HCT116 (cell line): ENCODE measurements at regions not wholly inside any gene's neighbourhood (a gene's known extent, or its start where the extent isn't known, plus 50 kb on each side); places are given as distances from the start of the nearest gene placed in this dataset.

Experiments used
- ATAC-seq: fragments of 200-7000 bp; cut with Tn5 transposase; 2 replicates; pipeline ENCODE4 v1.9.1; 2020; ENCODE audit warnings: mild to moderate bottlenecking, moderate library complexity
- BruUV-seq: library from RNA; stranded (reverse); fragments of 400-500 nt; replicated peaks from 2 replicates; lab custom pipeline; 2021; lab: Mats Ljungman, UMichigan
- CTCF ChIA-PET: fragments of 300-600 bp; sonication (Branson Sonifier 250); formaldehyde crosslinking; loops from one replicate; lab custom pipeline; 2021; ENCODE audit warnings: antibody characterized with exemption; lab: Charles Lee
- POLR2A ChIA-PET: fragments of 300-600, 350-600 bp; sonication (Branson Sonifier 250); formaldehyde crosslinking; loops from one replicate; lab custom pipeline; 2021; ENCODE audit warnings: antibody characterized with exemption; lab: Charles Lee
- RAD21 ChIA-PET, 2 experiments: fragments of 300-600 bp; sonication (Branson Sonifier 250); formaldehyde crosslinking; loops; one replicate each; lab custom pipeline; 2023; ENCODE audit warnings: low total read pairs in 2 of 2; ENCODE audit not compliant: uncharacterized antibody in 2 of 2, unreplicated experiment in 2 of 2, low non-redundant PET in 1 of 2; lab: Charles Lee
- DNase-seq: peaks from one replicate; pipeline ENCODE4 v3.0.0-alpha.2; 2010; ENCODE audit warnings: low read depth, low spot score
- H2AFZ ChIP-seq: fragments of 200-600 bp; shearing (Covaris generic), sonication (generic); 2 replicates; pipeline ENCODE4 v1.6.1; 2017; ENCODE audit warnings: low read depth, mixed run types, mixed read lengths, antibody characterized with exemption, low read length; ENCODE audit not compliant: poor library complexity, severe bottlenecking
- H3K27ac ChIP-seq: 2 replicates; pipeline ENCODE4 v1.5.1; 2012; ENCODE audit warnings: low read depth, low read length
- H3K27me3 ChIP-seq: fragments of 200-600 bp; sonication (generic); 2 replicates; pipeline ENCODE4 v1.6.1; 2016; ENCODE audit warnings: mixed run types, low read length, mixed read lengths; ENCODE audit not compliant: insufficient read depth
- H3K36me3 ChIP-seq, 2 experiments: fragments of 200-500 bp in 1 of 2; fragments of 200-600 bp in 1 of 2; sonication (Bioruptor generic) in 1 of 2; sonication (generic) in 1 of 2; 2 replicates each; pipeline versions ENCODE4 v1.5.1 to v1.6.1; 2014 to 2016; ENCODE audit warnings: low read length in 2 of 2, inconsistent platforms in 1 of 2, mixed read lengths in 1 of 2, mixed run types in 1 of 2; ENCODE audit not compliant: insufficient read depth in 2 of 2, control insufficient read depth in 1 of 2
- H3K4me1 ChIP-seq, 2 experiments: fragments of 200-600 bp in 1 of 2; sonication (generic) in 1 of 2; 2 replicates each; pipeline versions ENCODE4 v1.5.1 to v1.6.1; 2012 to 2017; ENCODE audit warnings: low read length in 2 of 2, inconsistent platforms in 1 of 2, mild to moderate bottlenecking in 1 of 2, mixed read lengths in 1 of 2, mixed run types in 1 of 2, moderate library complexity in 1 of 2; ENCODE audit not compliant: insufficient read depth in 2 of 2, control insufficient read depth in 1 of 2
- H3K4me2 ChIP-seq: fragments of 200-600 bp; sonication (generic); 2 replicates; pipeline ENCODE4 v1.6.1; 2017; ENCODE audit warnings: mixed run types, low read length, mixed read lengths
- H3K4me3 ChIP-seq, 2 experiments: fragments of 200-600 bp in 1 of 2; sonication (generic) in 1 of 2; replicated peaks in 1 of 2; 2 replicates each; pipeline ENCODE4 v1.5.1; 2011 to 2016; ENCODE audit warnings: low read length in 2 of 2, control low read depth in 1 of 2, low read depth in 1 of 2, mild to moderate bottlenecking in 1 of 2, mixed read lengths in 1 of 2, mixed run types in 1 of 2
- H3K79me2 ChIP-seq: fragments of 200-600 bp; sonication (generic); 2 replicates; pipeline ENCODE4 v1.6.1; 2017; ENCODE audit warnings: mild to moderate bottlenecking, mixed run types, low read length, moderate library complexity, mixed read lengths; ENCODE audit not compliant: insufficient read depth
- H3K9ac ChIP-seq: fragments of 200-600 bp; sonication (generic); 2 replicates; pipeline ENCODE4 v1.6.1; 2016; ENCODE audit warnings: low read length, mixed read lengths
- H3K9me2 ChIP-seq: fragments of 200-600 bp; sonication (generic), shearing (Covaris generic); 2 replicates; pipeline ENCODE4 v1.6.1; 2017; ENCODE audit warnings: mixed run types, mild to moderate bottlenecking, moderate library complexity; ENCODE audit not compliant: insufficient read depth
- H3K9me3 ChIP-seq, 2 experiments: fragments of 200-500 bp in 1 of 2; fragments of 200-600 bp in 1 of 2; sonication (Bioruptor generic) in 1 of 2; sonication (generic) in 1 of 2; 2 replicates each; pipeline ENCODE4 v1.6.1; 2014 to 2017; ENCODE audit warnings: low read length in 2 of 2, mixed read lengths in 2 of 2, inconsistent platforms in 1 of 2, low read depth in 1 of 2, mild to moderate bottlenecking in 1 of 2, mixed run types in 1 of 2, moderate library complexity in 1 of 2; ENCODE audit not compliant: control insufficient read depth in 1 of 2, insufficient read depth in 1 of 2
- H4K20me1 ChIP-seq: fragments of 200-600 bp; sonication (generic), shearing (Covaris generic); 2 replicates; pipeline ENCODE4 v1.6.1; 2017; ENCODE audit warnings: mixed run types, mild to moderate bottlenecking, moderate library complexity; ENCODE audit not compliant: insufficient read depth
- CBX3 ChIP-seq: IDR thresholded peaks from 2 replicates; pipeline ENCODE4 v1.6.1; 2012; ENCODE audit warnings: low read depth
- CEBPB ChIP-seq: IDR thresholded peaks from 2 replicates; pipeline ENCODE4 v1.6.1; 2012; ENCODE audit warnings: low read depth
- CTCF ChIP-seq, 3 experiments: fragments of 200-600 bp in 1 of 3; sonication (generic) in 1 of 3; IDR thresholded peaks in 2 of 3; conservative IDR thresholded peaks in 1 of 3; 2 replicates each; pipeline ENCODE4 v1.5.1; 2012 to 2017; ENCODE audit warnings: low read depth in 2 of 3, low read length in 2 of 3, antibody characterized with exemption in 1 of 3, borderline replicate concordance in 1 of 3, control low read depth in 1 of 3, mild to moderate bottlenecking in 1 of 3, mixed read lengths in 1 of 3, mixed run types in 1 of 3, moderate library complexity in 1 of 3; ENCODE audit not compliant: insufficient read depth in 1 of 3
- ELF1 ChIP-seq: IDR thresholded peaks from 2 replicates; pipeline ENCODE4 v1.6.1; 2012; ENCODE audit warnings: low read depth, borderline replicate concordance
- EZH2 ChIP-seq: fragments of 200-600 bp; sonication (generic); IDR thresholded peaks from 2 replicates; pipeline ENCODE4 v1.6.1; 2017; ENCODE audit warnings: antibody characterized with exemption, mixed run types
- EZH2phosphoT487 ChIP-seq: fragments of 200-600 bp; IDR thresholded peaks from 2 replicates; pipeline ENCODE4 v1.6.1; 2018; ENCODE audit warnings: antibody characterized with exemption, borderline replicate concordance
- JUND ChIP-seq: IDR thresholded peaks from 2 replicates; pipeline ENCODE4 v1.6.1; 2012
- MAX ChIP-seq: IDR thresholded peaks from 2 replicates; pipeline ENCODE4 v1.6.1; 2012
- POLR2A ChIP-seq: IDR thresholded peaks from 2 replicates; pipeline ENCODE4 v1.7.0; 2011; ENCODE audit warnings: borderline replicate concordance; ENCODE audit not compliant: insufficient read depth, insufficient read length; ENCODE audit errors: extremely low read depth
- RAD21 ChIP-seq: IDR thresholded peaks from 2 replicates; pipeline ENCODE4 v1.6.1; 2012; ENCODE audit warnings: low read depth, mild to moderate bottlenecking
- REST ChIP-seq: IDR thresholded peaks from 2 replicates; pipeline ENCODE4 v1.6.1; 2012; ENCODE audit warnings: low read depth
- SP1 ChIP-seq: IDR thresholded peaks from 2 replicates; pipeline ENCODE4 v1.6.1; 2012; ENCODE audit warnings: low read depth
- SRF ChIP-seq: IDR thresholded peaks from 2 replicates; pipeline ENCODE4 v1.6.1; 2012; ENCODE audit warnings: low read depth
- TCF7L2 ChIP-seq: IDR thresholded peaks from 2 replicates; pipeline ENCODE4 v1.7.0; 2011; ENCODE audit warnings: borderline replicate concordance, inconsistent platforms; ENCODE audit not compliant: insufficient read depth, insufficient read length; ENCODE audit errors: extremely low read depth
- YY1 ChIP-seq: IDR thresholded peaks from 2 replicates; pipeline ENCODE4 v1.6.1; 2011; ENCODE audit warnings: low read length, low read depth, moderate library complexity, mild to moderate bottlenecking; ENCODE audit not compliant: insufficient replicate concordance; ENCODE audit errors: extremely low read depth
- ZFX ChIP-seq: fragments of 450-650 bp; IDR thresholded peaks from 2 replicates; pipeline ENCODE4 v1.6.1; 2017
- ZNF274 ChIP-seq: fragments of 200-500 bp; sonication (Bioruptor generic); IDR thresholded peaks from 2 replicates; pipeline ENCODE4 v1.6.1; 2014; ENCODE audit warnings: mild to moderate bottlenecking, low read depth, low read length, inconsistent platforms
- intact Hi-C: fragments of 100-400 bp; cut with micrococcal nuclease; formaldehyde crosslinking; loops from 2 replicates; pipeline ENCODE4 v1.10.0; 2022

- ChIA-PET CTCF (no interaction called here), RAD21 (no interaction called here), POLR2A (no interaction called here)
- Histone ChIP-seq H3K9me3 (no peaks in the 10 kb centered on the region), H3K36me3 (no peaks in the 10 kb centered on the region), H4K20me1 (no peaks in the 10 kb centered on the region; the same call in 1 of the 2 replicates), H3K27ac (no peak overlapping the region), H3K79me2 (no peaks in the 10 kb centered on the region), H3K4me2 (no peak overlapping the region), H3K9me2 (no peaks in the 10 kb centered on the region), H3K4me3 (no peak overlapping the region), H3K4me1 (no peaks in the 10 kb centered on the region), H3K9ac (no peak overlapping the region), H3K27me3 (no peaks in the 10 kb centered on the region), H2AFZ (no peak overlapping the region)
- intact Hi-C loops = no loop called here
- ATAC-seq = no peak
- no peak for DNase-seq
- no peak for TF ChIP-seq SRF
- TF ChIP-seq ZNF274 = no peak
- no peak for TF ChIP-seq CTCF (IDR thresholded peaks at IDR 0.05 in 2 of 3, conservative IDR thresholded peaks at IDR 0.05 in 1 of 3; ENCODE audit: borderline replicate concordance in 1 of 3, insufficient read depth in 1 of 3, low read depth in 2 of 3, low read length in 2 of 3)
- no peak for TF ChIP-seq EZH2
- no peak for TF ChIP-seq RAD21
- no peak for TF ChIP-seq TCF7L2
- TF ChIP-seq MAX = no peak
- no TSS peak for BruUV-seq
Observed at GRCh38 chr14:71583194-71583593, 349.0 kb upstream of the RGS6 start.

GRCh38 chr14:71583705-71584104 is 348.5 kb upstream of the RGS6 start:
- Histone ChIP-seq H2AFZ (no peak overlapping the region), H3K9me2 (no peaks in the 10 kb centered on the region), H3K9me3 (no peaks in the 10 kb centered on the region), H3K27ac (no peak overlapping the region), H4K20me1 (no peaks in the 10 kb centered on the region; the same call in 1 of the 2 replicates), H3K4me2 (no peak overlapping the region), H3K4me3 (no peak overlapping the region), H3K9ac (no peak overlapping the region), H3K27me3 (no peaks in the 10 kb centered on the region), H3K79me2 (no peaks in the 10 kb centered on the region), H3K36me3 (no peaks in the 10 kb centered on the region), H3K4me1 (no peaks in the 10 kb centered on the region)
- BruUV-seq = no TSS peak
- DNase-seq (no peak), ATAC-seq (no peak)
- intact Hi-C loops = no loop called here
- RAD21 ChIA-PET = no interaction called here
- POLR2A ChIA-PET = no interaction called here
- CTCF ChIA-PET = no interaction called here
- TF ChIP-seq SP1 (no peak), POLR2A (no peak), TCF7L2 (no peak), JUND (no peak), EZH2phosphoT487 (no peak), ELF1 (no peak), ZNF274 (no peak), ZFX (no peak), CEBPB (no peak), YY1 (no peak), REST (no peak), CBX3 (no peak)
